ENCODE measurements at regions not wholly inside any gene's neighbourhood (a gene's known extent, or its start where the extent isn't known, plus 50 kb on each side); places are given as distances from the start of the nearest gene placed in this dataset.

GRCh38 chr2:129325151-129325550 is 654.3 kb upstream of the RAB6C start:
- no peak for TF ChIP-seq CTCF (IDR thresholded peaks at IDR 0.05; ENCODE audit: insufficient read depth in 1 of 2, low read depth in 1 of 2, low read length in 1 of 2, severe bottlenecking in 1 of 2, unreplicated experiment in 1 of 2)
- Mint-ChIP-seq H3K27ac (ENCODE audit: unreplicated experiment) (no peak overlapping the region), H3K9me3 (ENCODE audit: unreplicated experiment) (no peaks in the 10 kb centered on the region), H3K36me3 (ENCODE audit: insufficient read depth, unreplicated experiment) (no peaks in the 10 kb centered on the region), H3K4me3 (ENCODE audit: unreplicated experiment) (no peak overlapping the region), H3K27me3 (ENCODE audit: insufficient read depth, unreplicated experiment) (peaks cover 11% of the 10 kb centered on the region), H3K4me1 (ENCODE audit: low read depth, unreplicated experiment) (no peaks in the 10 kb centered on the region)
- CTCF ChIA-PET, result no interaction called here
- H3K36me3 ChIP-seq (ENCODE audit: control insufficient read depth, insufficient read depth, low read length), result no peaks in the 10 kb centered on the region
- no TSS peak for BruUV-seq (replicated peaks)
- no peak for DNase-seq
- intact Hi-C loops (cut with micrococcal nuclease; ENCODE audit: unreplicated experiment), result no loop called here
- H3K9me3 ChIP-seq, result no peaks in the 10 kb centered on the region
- POLR2A ChIA-PET, result no interaction called here
- H3K4me1 ChIP-seq, result no peaks in the 10 kb centered on the region
- no peaks in the 10 kb centered on the region for H3K27me3 ChIP-seq (replicated peaks; ENCODE audit: control insufficient read depth, insufficient read depth, low read length)
- no peak overlapping the region for H3K4me3 ChIP-seq (ENCODE audit: low read depth, low read length)

GRCh38 chr2:129329574-129329973 is 649.9 kb upstream of the RAB6C start:
- no peaks in the 10 kb centered on the region for H3K4me1 Mint-ChIP-seq (ENCODE audit: low read depth, unreplicated experiment)
- Histone ChIP-seq H3K4me1 (no peaks in the 10 kb centered on the region), H3K4me3 (ENCODE audit: low read depth, low read length) (no peak overlapping the region), H3K36me3 (ENCODE audit: control insufficient read depth, insufficient read depth, low read length) (no peaks in the 10 kb centered on the region), H3K9me3 (no peaks in the 10 kb centered on the region), H3K27me3 (replicated peaks; ENCODE audit: control insufficient read depth, insufficient read depth, low read length) (no peaks in the 10 kb centered on the region)
- no peak for TF ChIP-seq CTCF (IDR thresholded peaks at IDR 0.05; ENCODE audit: insufficient read depth in 1 of 2, low read depth in 1 of 2, low read length in 1 of 2, severe bottlenecking in 1 of 2, unreplicated experiment in 1 of 2)
- peaks cover 8% of the 10 kb centered on the region for H3K27me3 Mint-ChIP-seq (ENCODE audit: insufficient read depth, unreplicated experiment)
- intact Hi-C loops (cut with micrococcal nuclease; ENCODE audit: unreplicated experiment), result no loop called here
- DNase-seq, result no peak
- H3K36me3 Mint-ChIP-seq (ENCODE audit: insufficient read depth, unreplicated experiment), result no peaks in the 10 kb centered on the region
- CTCF ChIA-PET, result no interaction called here
- H3K4me3 Mint-ChIP-seq (ENCODE audit: unreplicated experiment), result no peak overlapping the region
- no TSS peak for BruUV-seq (replicated peaks)
- H3K27ac Mint-ChIP-seq (ENCODE audit: unreplicated experiment), result no peak overlapping the region
- POLR2A ChIA-PET, result no interaction called here
- H3K9me3 Mint-ChIP-seq (ENCODE audit: unreplicated experiment), result no peaks in the 10 kb centered on the region

- no peak for DNase-seq
- Histone ChIP-seq H3K27me3 (replicated peaks; ENCODE audit: control insufficient read depth, insufficient read depth, low read length) (no peaks in the 10 kb centered on the region), H3K4me1 (no peaks in the 10 kb centered on the region), H3K36me3 (ENCODE audit: control insufficient read depth, insufficient read depth, low read length) (no peaks in the 10 kb centered on the region), H3K9me3 (no peaks in the 10 kb centered on the region), H3K4me3 (ENCODE audit: low read depth, low read length) (no peak overlapping the region)
- Mint-ChIP-seq H3K27me3 (ENCODE audit: insufficient read depth, unreplicated experiment) (peaks cover 8% of the 10 kb centered on the region), H3K4me3 (ENCODE audit: unreplicated experiment) (no peak overlapping the region), H3K4me1 (ENCODE audit: low read depth, unreplicated experiment) (no peaks in the 10 kb centered on the region), H3K27ac (ENCODE audit: unreplicated experiment) (no peak overlapping the region), H3K9me3 (ENCODE audit: unreplicated experiment) (no peaks in the 10 kb centered on the region), H3K36me3 (ENCODE audit: insufficient read depth, unreplicated experiment) (no peaks in the 10 kb centered on the region)
- intact Hi-C loops (cut with micrococcal nuclease; ENCODE audit: unreplicated experiment), result no loop called here
- POLR2A ChIA-PET, result no interaction called here
- no TSS peak for BruUV-seq (replicated peaks)
- no peak for TF ChIP-seq CTCF (IDR thresholded peaks at IDR 0.05; ENCODE audit: insufficient read depth in 1 of 2, low read depth in 1 of 2, low read length in 1 of 2, severe bottlenecking in 1 of 2, unreplicated experiment in 1 of 2)
- CTCF ChIA-PET, result no interaction called here
These were observed 649.0 kb upstream of the RAB6C start for GRCh38 chr2:129330504-129330903.

All from Caco-2 (cell line).